ENCODE measurements at regions not wholly inside any gene's neighbourhood (a gene's known extent, or its start where the extent isn't known, plus 50 kb on each side); places are given as distances from the start of the nearest gene placed in this dataset.

- no peak for TF ChIP-seq ZNF462 (CRISPR knock-in tag; IDR thresholded peaks at IDR 0.05)
- TF ChIP-seq STAT1 (IDR thresholded peaks at IDR 0.05; ENCODE audit: unreplicated experiment): no peak
- no peak for TF ChIP-seq ZNF114 (CRISPR knock-in tag; IDR thresholded peaks at IDR 0.05)
- no peak for TF ChIP-seq CTCF (conservative IDR thresholded peaks at IDR 0.05; ENCODE audit: low read depth in 2 of 2)
These were observed 1780.1 kb upstream of the PCDH20 start (continued) for GRCh38 chr13:63195726-63196125.

GRCh38 chr13:63190742-63191141 lies 1775.1 kb upstream of the PCDH20 start:
- no peaks in the 10 kb centered on the region for H3K9me3 Mint-ChIP-seq
- no peak overlapping the region; the same call in 1 of the 2 replicates for H2AFZ ChIP-seq
- H3K4me3 ChIP-seq: no peak overlapping the region
- no peaks in the 10 kb centered on the region for H3K36me3 ChIP-seq (ENCODE audit: insufficient read depth)
- no peak overlapping the region for H3K27ac ChIP-seq (ENCODE audit: low read depth)
- H3F3A ChIP-seq (replicated peaks; ENCODE audit: low read depth): no peaks in the 10 kb centered on the region
- no peak overlapping the region for H3K4me3 Mint-ChIP-seq
- H3K4me1 ChIP-seq (ENCODE audit: insufficient read depth): no peaks in the 10 kb centered on the region
- H3K27me3 Mint-ChIP-seq (ENCODE audit: insufficient read depth, low read depth, poor library complexity): peaks cover 4% of the 10 kb centered on the region
- ATAC-seq: no peak
- H3K36me3 Mint-ChIP-seq (ENCODE audit: low read depth): no peaks in the 10 kb centered on the region
- H3K27me3 ChIP-seq (ENCODE audit: insufficient read depth): no peaks in the 10 kb centered on the region
- peaks cover 7% of the 10 kb centered on the region; the same call in 1 of the 2 replicates for H3K9me2 ChIP-seq (ENCODE audit: insufficient read depth)
- no peaks in the 10 kb centered on the region; the same call in 2 of the 3 replicates for H3K4me1 Mint-ChIP-seq
- no peak overlapping the region for H3K27ac Mint-ChIP-seq
- no peak for DNase-seq (ENCODE audit: low spot score)
- no peak overlapping the region for H3K4me2 ChIP-seq
- no peaks in the 10 kb centered on the region for H4K20me1 ChIP-seq (replicated peaks; ENCODE audit: insufficient read depth)
- no peaks in the 10 kb centered on the region for H3K79me2 ChIP-seq (replicated peaks; ENCODE audit: insufficient read depth)
- no peak for TF ChIP-seq ETS1 (IDR thresholded peaks at IDR 0.05)
- no peak for TF ChIP-seq EZH2phosphoT487 (IDR thresholded peaks at IDR 0.05; ENCODE audit: unreplicated experiment)
- no peak for TF ChIP-seq CREB1 (CRISPR knock-in tag; IDR thresholded peaks at IDR 0.05; ENCODE audit: low read depth)
- TF ChIP-seq STAT1 (IDR thresholded peaks at IDR 0.05; ENCODE audit: unreplicated experiment): no peak
- TF ChIP-seq NANOG (IDR thresholded peaks at IDR 0.05; ENCODE audit: borderline replicate concordance): no peak
- TF ChIP-seq CTCF (conservative IDR thresholded peaks at IDR 0.05; ENCODE audit: low read depth in 2 of 2): no peak
- no peak for TF ChIP-seq JUNB (IDR thresholded peaks at IDR 0.05; ENCODE audit: unreplicated experiment)
- TF ChIP-seq ZNF114 (CRISPR knock-in tag; IDR thresholded peaks at IDR 0.05): no peak

Data from GM23338 (cell line).